ENCODE measurements at regions not wholly inside any gene's neighbourhood (a gene's known extent, or its start where the extent isn't known, plus 50 kb on each side); places are given as distances from the start of the nearest gene placed in this dataset.

- H3K9me1 ChIP-seq (ENCODE audit: control insufficient read depth, extremely low read depth, insufficient read depth, low read length) = no peaks in the 10 kb centered on the region
- no peaks in the 10 kb centered on the region for H3K36me3 ChIP-seq (ENCODE audit: control insufficient read depth in 2 of 2, extremely low read depth in 1 of 2, insufficient read depth in 2 of 2, low read length in 2 of 2)
- no peak overlapping the region for H2AFZ ChIP-seq (ENCODE audit: control insufficient read depth, low read length)
- no peak overlapping the region for H3K9ac ChIP-seq (ENCODE audit: control insufficient read depth, extremely low read depth, insufficient read depth, low read length)
- H3K27me3 ChIP-seq (ENCODE audit: control insufficient read depth, extremely low read depth, insufficient read depth, low read length) = peaks cover 58% of the 10 kb centered on the region
- H3K9me3 ChIP-seq (ENCODE audit: control insufficient read depth, low read depth, low read length) = no peaks in the 10 kb centered on the region
- FAIRE-seq = peak; percentile 39
- no peak overlapping the region for H3K4me2 ChIP-seq (ENCODE audit: control insufficient read depth, extremely low read depth, insufficient read depth, low read depth, low read length)
- H3K4me3 ChIP-seq (ENCODE audit: control insufficient read depth in 2 of 3, extremely low read depth in 1 of 3, insufficient read depth in 2 of 3, low read depth in 1 of 3, low read length in 3 of 3) = no peak overlapping the region
- no peaks in the 10 kb centered on the region for H4K20me1 ChIP-seq (ENCODE audit: control insufficient read depth, extremely low read depth, insufficient read depth, low read length)
- dilution Hi-C loops (cut with MboI; ENCODE audit: extremely low pct_ligation_motif_present, low sequenced_read_pairs) = no loop called here
- DNase-seq (ENCODE audit: low read depth, low spot score) = no peak
- no peak for TF ChIP-seq CTCF (optimal IDR thresholded peaks at IDR 0.05 in 1 of 3, IDR thresholded peaks at IDR 0.05 in 1 of 3, conservative IDR thresholded peaks at IDR 0.05 in 1 of 3; ENCODE audit: extremely low read depth in 1 of 3, insufficient read depth in 2 of 3, low read length in 3 of 3)
- peak; percentile 63 for TF ChIP-seq EZH2 (IDR thresholded peaks at IDR 0.05; ENCODE audit: low read length)
- no peaks in the 10 kb centered on the region for H3K79me2 ChIP-seq (ENCODE audit: control insufficient read depth, insufficient read depth, low read length)
- no peak overlapping the region for H3K27ac ChIP-seq (ENCODE audit: control insufficient read depth, insufficient read depth, low read length)
- no peaks in the 10 kb centered on the region for H3K4me1 ChIP-seq (ENCODE audit: control insufficient read depth, extremely low read depth, insufficient read depth, low read length)
Measured at GRCh38 chr15:69664572-69665571, 212.3 kb downstream of the RPLP1 start.

- Histone ChIP-seq H3K9me1 (ENCODE audit: control insufficient read depth, extremely low read depth, insufficient read depth, low read length) (no peaks in the 10 kb centered on the region), H4K20me1 (ENCODE audit: control insufficient read depth, extremely low read depth, insufficient read depth, low read length) (no peaks in the 10 kb centered on the region), H3K9me3 (ENCODE audit: control insufficient read depth, low read depth, low read length) (no peaks in the 10 kb centered on the region), H3K36me3 (ENCODE audit: control insufficient read depth in 2 of 2, extremely low read depth in 1 of 2, insufficient read depth in 2 of 2, low read length in 2 of 2) (no peaks in the 10 kb centered on the region), H3K4me2 (ENCODE audit: control insufficient read depth, extremely low read depth, insufficient read depth, low read depth, low read length) (no peak overlapping the region), H3K27me3 (ENCODE audit: control insufficient read depth, extremely low read depth, insufficient read depth, low read length) (peaks cover 58% of the 10 kb centered on the region), H3K4me1 (ENCODE audit: control insufficient read depth, extremely low read depth, insufficient read depth, low read length) (no peaks in the 10 kb centered on the region), H3K79me2 (ENCODE audit: control insufficient read depth, insufficient read depth, low read length) (no peaks in the 10 kb centered on the region), H3K27ac (ENCODE audit: control insufficient read depth, insufficient read depth, low read length) (no peak overlapping the region), H3K4me3 (ENCODE audit: control insufficient read depth in 2 of 3, extremely low read depth in 1 of 3, insufficient read depth in 2 of 3, low read depth in 1 of 3, low read length in 3 of 3) (no peak overlapping the region), H3K9ac (ENCODE audit: control insufficient read depth, extremely low read depth, insufficient read depth, low read length) (no peak overlapping the region), H2AFZ (ENCODE audit: control insufficient read depth, low read length) (no peak overlapping the region)
- DNase-seq (ENCODE audit: low read depth, low spot score) (no peak), FAIRE-seq (no peak)
- TF ChIP-seq CTCF (optimal IDR thresholded peaks at IDR 0.05 in 1 of 3, IDR thresholded peaks at IDR 0.05 in 1 of 3, conservative IDR thresholded peaks at IDR 0.05 in 1 of 3; ENCODE audit: extremely low read depth in 1 of 3, insufficient read depth in 2 of 3, low read length in 3 of 3) = no peak
- no peak for TF ChIP-seq EZH2 (IDR thresholded peaks at IDR 0.05; ENCODE audit: low read length)
- dilution Hi-C loops (cut with MboI; ENCODE audit: extremely low pct_ligation_motif_present, low sequenced_read_pairs) = no loop called here
Measured at GRCh38 chr15:69665641-69666111, 213.1 kb downstream of the RPLP1 start.

Data from keratinocyte (primary cell).